Gastrocnemius medialis (tissue), 4 donors: ENCODE measurements at regions not wholly inside any gene's neighbourhood (a gene's known extent, or its start where the extent isn't known, plus 50 kb on each side); places are given as distances from the start of the nearest gene placed in this dataset.
A peak's percentile ranks its signal among the peaks of the same experiment; 100 is the strongest.
"Not testable (repeated sequence)": the region's sequence is repeated elsewhere in the genome, so short reads cannot be mapped to it uniquely, and the experiment has no call there.

Source experiments
- ATAC-seq, 2 donors: fragments of 150-250 bp; one replicate each; pipeline ENCODE4 v1.9.1; 2016
- DNase-seq, 2 donors: peaks; one replicate each; pipeline ENCODE4 v3.0.0-alpha.2; 2019
- H3K27ac ChIP-seq, 4 donors: fragments of 200-600 bp; sonication (generic); 1 replicate in 1 of 4; 2 replicates in 3 of 4; pipeline ENCODE4 v1.5.1; 2016 to 2018; ENCODE audit warnings: mild to moderate bottlenecking in 2 of 4, moderate library complexity in 1 of 4
- H3K27me3 ChIP-seq, 3 donors: fragments of 200-600 bp; sonication (generic) in 2 of 3; 1 replicate in 1 of 3; 2 replicates in 2 of 3; pipeline versions ENCODE4 v1.5.1 to v1.6.0; 2016 to 2019; ENCODE audit warnings: mild to moderate bottlenecking in 1 of 3, moderate library complexity in 1 of 3
- H3K36me3 ChIP-seq, 2 donors: fragments of 200-600 bp; sonication (generic) in 1 of 2; one replicate each; pipeline ENCODE4 v1.5.1; 2017 to 2018
- H3K4me1 ChIP-seq, 2 donors: fragments of 200-600 bp; sonication (generic) in 1 of 2; one replicate each; pipeline ENCODE4 v1.5.1; 2016 to 2017; ENCODE audit warnings: mild to moderate bottlenecking in 2 of 2
- H3K4me3 ChIP-seq, 4 donors: fragments of 200-600 bp; sonication (generic) in 3 of 4; 1 replicate in 1 of 4; 2 replicates in 3 of 4; pipeline ENCODE4 v1.5.1; 2016 to 2019; ENCODE audit warnings: mild to moderate bottlenecking in 2 of 4
- H3K9me3 ChIP-seq, 3 donors: fragments of 200-600 bp; sonication (generic) in 2 of 3; 1 replicate in 1 of 3; 2 replicates in 2 of 3; pipeline ENCODE4 v1.5.1; 2016 to 2019
- CTCF ChIP-seq, 5 experiments: fragments of 450-650 bp in 3 of 5; fragments of 200-600 bp in 2 of 5; sonication (generic) in 2 of 5; IDR thresholded peaks in 4 of 5; conservative IDR thresholded peaks in 1 of 5; 1 replicate in 4 of 5; 2 replicates in 1 of 5; pipeline ENCODE4 v1.5.1; 2016 to 2019; ENCODE audit warnings: antibody characterized with exemption in 5 of 5, mild to moderate bottlenecking in 3 of 5, moderate library complexity in 3 of 5
- POLR2A ChIP-seq, 2 donors: fragments of 450-650 bp; IDR thresholded peaks; one replicate each; pipeline ENCODE4 v1.6.1; 2017; ENCODE audit warnings: antibody characterized with exemption in 2 of 2, mild to moderate bottlenecking in 2 of 2, moderate library complexity in 2 of 2
- in situ Hi-C, 4 donors: fragments of 200-750 bp; cut with MboI; loops; one replicate each; pipeline versions ENCODE4 v1.15.0 to v1.8.0; 2017; ENCODE audit warnings: low sequenced_read_pairs in 4 of 4
- intact Hi-C: fragments of 100-400 bp; cut with DNase I; formaldehyde crosslinking; loops from one replicate; pipeline ENCODE4 v1.15.1; 2023; ENCODE audit warnings: low total_unique reads

GRCh38 chr18:8991155-8991554 lies 111.3 kb upstream of the NDUFV2 start:
- Histone ChIP-seq H3K4me3 (no peak overlapping the region), H3K4me1 (peaks cover 0 to 5% of the 10 kb centered on the region in 2 donors), H3K27ac (peak overlapping the region; percentile 67 to 81 (median 74)), H3K36me3 (no peaks in the 10 kb centered on the region), H3K9me3 (no peaks in the 10 kb centered on the region), H3K27me3 (no peaks in the 10 kb centered on the region)
- DNase-seq (no peak), ATAC-seq (no peak)
- intact Hi-C loops (loop anchor here (5.0 kb wide), 1 partner anchor 146 kb away; the partner anchor contains the start of gene ANKRD12), in situ Hi-C loops (loop anchor here in 1 of 4 donors (25.0 kb wide), 1 partner anchor 504 kb away; no protein-coding TSS in a partner anchor)
- TF ChIP-seq CTCF (IDR thresholded peaks at IDR 0.05 in 4 of 5, conservative IDR thresholded peaks at IDR 0.05 in 1 of 5) (no peak), POLR2A (IDR thresholded peaks at IDR 0.05) (no peak)

DNA sequence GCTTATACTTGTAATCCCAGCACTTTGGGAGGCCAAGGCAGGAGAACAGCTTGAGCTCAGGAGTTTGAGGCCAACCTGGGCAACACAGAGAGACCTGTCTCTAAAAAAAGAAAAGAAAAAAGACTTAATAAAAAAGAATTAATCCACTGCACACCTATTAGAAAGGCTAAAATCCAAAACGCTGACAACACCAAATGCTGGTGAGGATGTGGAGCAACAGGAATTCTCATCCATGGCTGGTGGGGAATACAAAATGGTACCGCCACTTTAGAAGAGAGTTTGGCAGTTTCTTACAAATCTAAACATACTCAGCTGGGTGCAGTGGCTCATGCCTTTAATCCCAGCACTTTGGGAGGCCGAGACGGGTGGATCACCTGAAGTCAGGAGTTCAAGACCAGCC lies 110.0 kb upstream of the NDUFV2 start:
- ATAC-seq, H3K4me1 ChIP-seq, H3K36me3 ChIP-seq, H3K9me3 ChIP-seq, DNase-seq, H3K4me3 ChIP-seq, H3K27ac ChIP-seq, H3K27me3 ChIP-seq: not testable (repeated sequence)
- intact Hi-C loops (loop anchor here (5.0 kb wide), 1 partner anchor 145 kb away; the partner anchor contains the start of gene ANKRD12), in situ Hi-C loops (loop anchor here in 1 of 4 donors (25.0 kb wide), 1 partner anchor 505 kb away; no protein-coding TSS in a partner anchor)

GRCh38 chr18:8994603-8995002 lies 107.9 kb upstream of the NDUFV2 start:
- no peak overlapping the region for H3K27ac ChIP-seq
- no peak for ATAC-seq
- intact Hi-C loops, result loop anchor here (5.0 kb wide), 1 partner anchor 143 kb away; the partner anchor contains the start of gene ANKRD12
- H3K36me3 ChIP-seq, result no peaks in the 10 kb centered on the region
- in situ Hi-C loops, result loop anchor here in 1 of 4 donors (25.0 kb wide), 1 partner anchor 507 kb away; no protein-coding TSS in a partner anchor
- H3K4me1 ChIP-seq, result peaks cover 2 to 5% of the 10 kb centered on the region in 2 donors
- no peak for DNase-seq
- no peak overlapping the region for H3K4me3 ChIP-seq
- TF ChIP-seq CTCF (IDR thresholded peaks at IDR 0.05 in 4 of 5, conservative IDR thresholded peaks at IDR 0.05 in 1 of 5) (no peak), POLR2A (IDR thresholded peaks at IDR 0.05) (no peak)
- H3K27me3 ChIP-seq, result no peaks in the 10 kb centered on the region
- H3K9me3 ChIP-seq, result no peaks in the 10 kb centered on the region

GRCh38 chr18:8995096-8995495 lies 107.4 kb upstream of the NDUFV2 start:
- intact Hi-C loops (no loop called here), in situ Hi-C loops (loop anchor here in 1 of 4 donors (25.0 kb wide), 1 partner anchor 508 kb away; no protein-coding TSS in a partner anchor)
- Histone ChIP-seq H3K27ac (no peak overlapping the region), H3K4me1 (peaks cover 6 to 7% of the 10 kb centered on the region in 2 donors), H3K36me3 (no peaks in the 10 kb centered on the region), H3K4me3 (no peak overlapping the region), H3K9me3 (no peaks in the 10 kb centered on the region), H3K27me3 (no peaks in the 10 kb centered on the region)
- DNase-seq (no peak), ATAC-seq (no peak)
- TF ChIP-seq POLR2A (IDR thresholded peaks at IDR 0.05) (no peak), CTCF (IDR thresholded peaks at IDR 0.05 in 4 of 5, conservative IDR thresholded peaks at IDR 0.05 in 1 of 5) (no peak)

DNA sequence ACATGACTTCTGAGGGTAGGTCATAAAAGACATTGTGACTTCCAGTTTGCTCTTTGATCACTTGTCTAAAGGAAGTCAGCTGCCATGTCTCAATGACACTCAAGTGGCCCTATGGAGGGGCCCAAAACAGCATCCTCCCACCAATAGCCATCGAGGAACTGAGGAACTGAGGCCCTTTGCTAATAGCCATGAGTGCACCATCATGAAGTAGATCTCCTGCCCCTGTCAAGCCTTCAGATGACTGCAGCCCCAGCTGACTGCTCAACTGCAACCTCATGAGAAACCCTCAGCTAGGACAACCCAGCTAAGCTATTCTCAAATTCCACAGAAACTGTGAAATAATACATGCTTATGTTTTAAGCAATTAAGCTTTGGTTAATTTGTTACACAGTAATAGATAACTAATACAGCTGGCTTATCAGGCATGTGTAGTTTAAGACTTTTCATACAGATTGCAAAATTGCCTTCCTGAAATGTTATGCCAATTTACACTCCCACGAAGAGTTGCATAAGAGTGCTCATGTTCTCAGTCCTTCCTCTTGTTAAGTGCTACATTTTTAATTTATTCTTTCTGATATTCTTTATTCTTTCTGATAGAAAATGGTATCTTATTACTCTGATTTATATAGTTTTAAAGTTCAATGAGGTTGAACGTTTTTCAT lies 105.6 kb upstream of the NDUFV2 start:
- in situ Hi-C loops, result loop anchor here in 1 of 4 donors (25.0 kb wide), 1 partner anchor 510 kb away; no protein-coding TSS in a partner anchor
- peaks cover 12 to 15% of the 10 kb centered on the region in 2 donors for H3K4me1 ChIP-seq
- H3K36me3 ChIP-seq, result no peaks in the 10 kb centered on the region
- TF ChIP-seq POLR2A (IDR thresholded peaks at IDR 0.05), result no peak
- TF ChIP-seq CTCF (IDR thresholded peaks at IDR 0.05 in 4 of 5, conservative IDR thresholded peaks at IDR 0.05 in 1 of 5), result no peak
- intact Hi-C loops, result no loop called here
- ATAC-seq (no peak), DNase-seq (no peak)
- H3K27me3 ChIP-seq, result no peaks in the 10 kb centered on the region
- H3K9me3 ChIP-seq, result no peaks in the 10 kb centered on the region
- no peak overlapping the region for H3K27ac ChIP-seq
- no peak overlapping the region for H3K4me3 ChIP-seq
